GM12801 (cell line): ENCODE measurements at regions not wholly inside any gene's neighbourhood (a gene's known extent, or its start where the extent isn't known, plus 50 kb on each side); places are given as distances from the start of the nearest gene placed in this dataset.

Experiments used
- TF ChIP-seq, protein P1 (sequence below): IDR thresholded peaks from one replicate; pipeline ENCODE4 v1.5.1; 2011; ENCODE audit warnings: control low read depth; ENCODE audit not compliant: insufficient read length; ENCODE audit errors: extremely low read depth

DNA sequence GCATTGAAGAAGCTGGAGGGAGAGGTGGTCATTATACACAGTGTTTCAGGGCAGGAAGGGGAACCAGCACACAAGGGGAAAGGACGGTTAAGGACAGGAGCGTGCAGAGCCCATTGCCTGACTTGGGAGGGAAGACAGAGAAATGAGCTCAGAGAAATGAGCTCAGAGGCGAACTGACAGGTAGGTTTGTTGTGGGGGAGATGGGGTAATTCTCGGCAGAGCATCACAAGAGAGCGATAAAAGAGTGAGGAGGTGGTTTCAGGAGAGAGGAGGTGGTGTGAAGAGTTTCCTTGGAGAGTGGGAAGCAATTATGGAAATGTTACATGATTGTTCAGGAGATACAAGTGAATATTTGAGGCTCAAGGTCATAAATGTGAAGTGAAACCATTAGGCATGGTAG is 61.0 kb downstream of the MRGPRX1 start:
- TF ChIP-seq, protein P1, sequence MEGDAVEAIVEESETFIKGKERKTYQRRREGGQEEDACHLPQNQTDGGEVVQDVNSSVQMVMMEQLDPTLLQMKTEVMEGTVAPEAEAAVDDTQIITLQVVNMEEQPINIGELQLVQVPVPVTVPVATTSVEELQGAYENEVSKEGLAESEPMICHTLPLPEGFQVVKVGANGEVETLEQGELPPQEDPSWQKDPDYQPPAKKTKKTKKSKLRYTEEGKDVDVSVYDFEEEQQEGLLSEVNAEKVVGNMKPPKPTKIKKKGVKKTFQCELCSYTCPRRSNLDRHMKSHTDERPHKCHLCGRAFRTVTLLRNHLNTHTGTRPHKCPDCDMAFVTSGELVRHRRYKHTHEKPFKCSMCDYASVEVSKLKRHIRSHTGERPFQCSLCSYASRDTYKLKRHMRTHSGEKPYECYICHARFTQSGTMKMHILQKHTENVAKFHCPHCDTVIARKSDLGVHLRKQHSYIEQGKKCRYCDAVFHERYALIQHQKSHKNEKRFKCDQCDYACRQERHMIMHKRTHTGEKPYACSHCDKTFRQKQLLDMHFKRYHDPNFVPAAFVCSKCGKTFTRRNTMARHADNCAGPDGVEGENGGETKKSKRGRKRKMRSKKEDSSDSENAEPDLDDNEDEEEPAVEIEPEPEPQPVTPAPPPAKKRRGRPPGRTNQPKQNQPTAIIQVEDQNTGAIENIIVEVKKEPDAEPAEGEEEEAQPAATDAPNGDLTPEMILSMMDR: no peak

GRCh38 chr11:18865951-18866350 is 73.3 kb downstream of the MRGPRX1 start:
- TF ChIP-seq, protein P1: no peak

DNA sequence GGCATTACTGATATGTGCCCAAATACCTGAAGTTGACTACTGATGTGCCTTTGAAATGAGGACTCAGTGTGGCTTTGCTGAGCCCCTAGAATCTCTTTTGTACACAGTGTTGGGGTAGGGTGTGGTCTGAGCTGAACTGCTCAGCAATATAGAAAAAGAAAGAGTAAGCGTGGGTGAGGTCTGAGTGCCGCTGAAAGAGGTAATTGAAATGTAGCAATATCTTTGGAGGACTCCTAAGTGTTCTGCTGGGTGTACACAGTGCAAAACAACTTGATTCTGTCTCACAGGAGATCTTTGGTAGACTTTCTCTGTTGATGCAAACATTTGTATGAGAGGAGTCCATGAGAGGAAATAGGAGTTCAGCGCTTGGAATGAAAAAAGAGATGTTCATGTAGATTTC is 73.7 kb upstream of the PTPN5 start:
- TF ChIP-seq, protein P1: no peak

- TF ChIP-seq, protein P1: no peak
Measured at GRCh38 chr11:18853086-18853720, 61.6 kb upstream of the PTPN5 start.

- TF ChIP-seq, protein P1: no peak
Measured at GRCh38 chr11:18849406-18849805, 57.8 kb upstream of the PTPN5 start.

DNA sequence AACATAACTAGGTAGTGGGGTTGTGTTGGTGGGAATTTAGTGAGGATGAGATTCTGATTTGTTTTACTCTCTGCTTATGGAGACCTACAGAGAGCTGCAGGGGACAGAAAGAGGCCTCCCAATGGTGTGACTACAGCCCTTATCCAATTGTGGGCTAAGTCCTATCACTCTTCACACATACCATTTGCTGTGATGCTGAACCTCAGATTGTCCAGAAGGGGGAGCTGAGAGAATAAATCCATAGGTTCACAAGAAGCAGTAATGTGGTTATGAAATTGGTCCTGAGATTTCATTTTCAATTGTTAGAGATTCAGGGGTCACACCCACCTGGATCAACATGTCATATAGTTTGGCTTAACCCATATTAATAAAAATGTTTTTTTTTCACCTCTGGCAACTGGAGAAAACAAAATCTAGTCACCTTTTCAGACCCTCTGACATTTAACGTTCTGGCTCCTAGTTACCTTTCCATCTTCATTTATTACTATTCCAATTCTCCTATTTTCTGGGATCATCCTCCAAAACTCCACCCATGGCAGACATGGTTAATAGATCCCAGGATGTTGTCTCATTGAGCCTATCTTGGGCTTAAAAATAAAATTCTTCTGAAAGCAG is 53.3 kb upstream of the PTPN5 start:
- TF ChIP-seq, protein P1: peak; percentile 46
